ENCODE measurements at regions not wholly inside any gene's neighbourhood (a gene's known extent, or its start where the extent isn't known, plus 50 kb on each side); places are given as distances from the start of the nearest gene placed in this dataset.
"Not testable (repeated sequence)": the region's sequence is repeated elsewhere in the genome, so short reads cannot be mapped to it uniquely, and the experiment has no call there.

DNA sequence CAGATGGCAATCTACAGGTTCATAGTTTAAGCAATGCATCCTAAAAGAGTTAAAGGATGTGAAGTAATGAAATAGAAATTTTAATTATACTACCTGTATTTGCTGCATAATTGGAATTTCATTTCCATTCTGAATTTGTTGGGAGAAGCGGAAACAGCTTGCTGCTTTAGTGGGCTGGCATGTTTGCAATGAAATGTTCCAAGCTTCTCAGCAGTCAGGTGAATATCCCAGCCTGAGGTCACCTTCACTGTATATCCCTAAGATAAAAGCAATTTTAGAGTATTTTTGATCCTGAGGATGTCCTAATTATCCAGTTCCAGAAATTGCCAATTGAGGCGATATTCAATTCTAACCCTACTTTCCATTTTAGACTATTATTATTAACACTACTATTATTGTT is 136.1 kb upstream of the ARSJ start:
- no peaks in the 10 kb centered on the region for H3K27me3 ChIP-seq (replicated peaks; ENCODE audit: control insufficient read depth, insufficient read depth, low read length, poor library complexity, severe bottlenecking)
- H3K9me3 ChIP-seq (ENCODE audit: control insufficient read depth, low read length): no peaks in the 10 kb centered on the region
- H3K4me1 ChIP-seq (ENCODE audit: control insufficient read depth, insufficient read depth, low read length, poor library complexity, severe bottlenecking): no peaks in the 10 kb centered on the region
- H3K4me3 ChIP-seq (ENCODE audit: insufficient read depth, low read depth, low read length, poor library complexity, severe bottlenecking): no peak overlapping the region
- no peak for DNase-seq
- H3K27ac ChIP-seq (ENCODE audit: insufficient read depth, low read length, poor library complexity, severe bottlenecking): no peak overlapping the region
- no peaks in the 10 kb centered on the region for H3K36me3 ChIP-seq (ENCODE audit: control insufficient read depth, insufficient read depth, low read length)

DNA sequence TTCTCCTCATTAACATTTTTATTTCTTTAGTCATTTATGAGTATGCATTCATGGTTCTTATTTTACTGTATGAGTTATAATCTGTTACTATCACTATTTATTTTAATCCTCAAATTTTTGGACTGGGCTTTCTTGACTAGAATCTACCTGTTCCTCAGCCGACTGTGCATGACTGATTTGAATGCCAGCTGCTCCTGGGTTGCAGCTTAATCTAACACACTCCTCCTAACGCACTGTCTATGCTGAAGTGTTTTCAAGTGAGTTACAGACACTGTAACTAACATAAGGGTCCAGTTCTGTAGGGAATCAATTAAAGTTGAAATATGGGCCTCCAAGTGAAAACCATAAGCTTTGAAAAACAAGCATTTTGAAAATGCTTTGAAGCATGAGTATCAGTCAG is 137.4 kb upstream of the ARSJ start:
- DNase-seq: no peak
- no peaks in the 10 kb centered on the region for H3K9me3 ChIP-seq (ENCODE audit: control insufficient read depth, low read length)
- H3K27me3 ChIP-seq (replicated peaks; ENCODE audit: control insufficient read depth, insufficient read depth, low read length, poor library complexity, severe bottlenecking): no peaks in the 10 kb centered on the region
- H3K4me3 ChIP-seq (ENCODE audit: insufficient read depth, low read depth, low read length, poor library complexity, severe bottlenecking): no peak overlapping the region
- H3K27ac ChIP-seq (ENCODE audit: insufficient read depth, low read length, poor library complexity, severe bottlenecking): no peak overlapping the region
- H3K36me3 ChIP-seq (ENCODE audit: control insufficient read depth, insufficient read depth, low read length): no peaks in the 10 kb centered on the region
- H3K4me1 ChIP-seq (ENCODE audit: control insufficient read depth, insufficient read depth, low read length, poor library complexity, severe bottlenecking): no peaks in the 10 kb centered on the region

DNA sequence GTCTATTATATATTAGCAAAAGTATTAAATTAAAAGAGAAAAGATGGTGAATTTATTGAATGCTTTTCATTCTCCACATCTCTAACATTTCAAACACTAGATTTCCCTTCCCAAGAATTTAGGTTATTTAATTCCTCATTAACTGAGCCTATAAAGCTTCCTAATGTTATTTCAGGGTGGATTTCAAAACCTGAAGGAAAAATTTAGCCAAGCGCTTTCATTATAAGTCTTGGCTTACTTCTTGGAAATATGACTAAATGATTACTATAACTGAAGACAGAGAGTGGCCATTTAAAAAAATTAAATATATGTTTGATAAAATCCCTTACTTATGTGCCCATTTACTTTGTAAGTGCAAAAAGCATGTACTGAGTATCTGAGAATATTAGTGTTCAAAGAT is 141.8 kb upstream of the ARSJ start:
- Histone ChIP-seq H3K36me3 (ENCODE audit: control insufficient read depth, insufficient read depth, low read length) (no peaks in the 10 kb centered on the region), H3K9me3 (ENCODE audit: control insufficient read depth, low read length) (no peaks in the 10 kb centered on the region), H3K4me1 (ENCODE audit: control insufficient read depth, insufficient read depth, low read length, poor library complexity, severe bottlenecking) (no peaks in the 10 kb centered on the region), H3K27me3 (replicated peaks; ENCODE audit: control insufficient read depth, insufficient read depth, low read length, poor library complexity, severe bottlenecking) (no peaks in the 10 kb centered on the region), H3K27ac (ENCODE audit: insufficient read depth, low read length, poor library complexity, severe bottlenecking) (no peak overlapping the region), H3K4me3 (ENCODE audit: insufficient read depth, low read depth, low read length, poor library complexity, severe bottlenecking) (no peak overlapping the region)
- DNase-seq: no peak

GRCh38 chr4:114132199-114132598 is 152.8 kb upstream of the ARSJ start:
- no peak for DNase-seq
- no peaks in the 10 kb centered on the region for H3K4me1 ChIP-seq (ENCODE audit: control insufficient read depth, insufficient read depth, low read length, poor library complexity, severe bottlenecking)
- H3K9me3 ChIP-seq (ENCODE audit: control insufficient read depth, low read length): no peaks in the 10 kb centered on the region
- H3K4me3 ChIP-seq (ENCODE audit: insufficient read depth, low read depth, low read length, poor library complexity, severe bottlenecking): no peak overlapping the region
- no peak overlapping the region for H3K27ac ChIP-seq (ENCODE audit: insufficient read depth, low read length, poor library complexity, severe bottlenecking)
- H3K36me3 ChIP-seq (ENCODE audit: control insufficient read depth, insufficient read depth, low read length): no peaks in the 10 kb centered on the region
- no peaks in the 10 kb centered on the region for H3K27me3 ChIP-seq (replicated peaks; ENCODE audit: control insufficient read depth, insufficient read depth, low read length, poor library complexity, severe bottlenecking)

- no peaks in the 10 kb centered on the region for H3K4me1 ChIP-seq (ENCODE audit: control insufficient read depth, insufficient read depth, low read length, poor library complexity, severe bottlenecking)
- H3K4me3 ChIP-seq (ENCODE audit: insufficient read depth, low read depth, low read length, poor library complexity, severe bottlenecking): no peak overlapping the region
- DNase-seq: no peak
- H3K36me3 ChIP-seq (ENCODE audit: control insufficient read depth, insufficient read depth, low read length): no peaks in the 10 kb centered on the region
- no peaks in the 10 kb centered on the region for H3K9me3 ChIP-seq (ENCODE audit: control insufficient read depth, low read length)
- no peak overlapping the region for H3K27ac ChIP-seq (ENCODE audit: insufficient read depth, low read length, poor library complexity, severe bottlenecking)
- no peaks in the 10 kb centered on the region for H3K27me3 ChIP-seq (replicated peaks; ENCODE audit: control insufficient read depth, insufficient read depth, low read length, poor library complexity, severe bottlenecking)
Observed at GRCh38 chr4:114132830-114133229, 153.4 kb upstream of the ARSJ start.

GRCh38 chr4:114136069-114136468 is 156.6 kb upstream of the ARSJ start:
- Histone ChIP-seq H3K9me3 (ENCODE audit: control insufficient read depth, low read length) (no peaks in the 10 kb centered on the region), H3K27ac (ENCODE audit: insufficient read depth, low read length, poor library complexity, severe bottlenecking) (no peak overlapping the region), H3K4me1 (ENCODE audit: control insufficient read depth, insufficient read depth, low read length, poor library complexity, severe bottlenecking) (no peaks in the 10 kb centered on the region), H3K36me3 (ENCODE audit: control insufficient read depth, insufficient read depth, low read length) (no peaks in the 10 kb centered on the region), H3K27me3 (replicated peaks; ENCODE audit: control insufficient read depth, insufficient read depth, low read length, poor library complexity, severe bottlenecking) (no peaks in the 10 kb centered on the region), H3K4me3 (ENCODE audit: insufficient read depth, low read depth, low read length, poor library complexity, severe bottlenecking) (no peak overlapping the region)
- no peak for DNase-seq

GRCh38 chr4:114137984-114138383 is 158.5 kb upstream of the ARSJ start:
- no peaks in the 10 kb centered on the region for H3K36me3 ChIP-seq (ENCODE audit: control insufficient read depth, insufficient read depth, low read length)
- no peak overlapping the region for H3K4me3 ChIP-seq (ENCODE audit: insufficient read depth, low read depth, low read length, poor library complexity, severe bottlenecking)
- H3K27me3 ChIP-seq (replicated peaks; ENCODE audit: control insufficient read depth, insufficient read depth, low read length, poor library complexity, severe bottlenecking): no peaks in the 10 kb centered on the region
- no peaks in the 10 kb centered on the region for H3K9me3 ChIP-seq (ENCODE audit: control insufficient read depth, low read length)
- no peak for DNase-seq
- H3K27ac ChIP-seq (ENCODE audit: insufficient read depth, low read length, poor library complexity, severe bottlenecking): no peak overlapping the region
- H3K4me1 ChIP-seq (ENCODE audit: control insufficient read depth, insufficient read depth, low read length, poor library complexity, severe bottlenecking): no peaks in the 10 kb centered on the region

- no peaks in the 10 kb centered on the region for H3K36me3 ChIP-seq (ENCODE audit: control insufficient read depth, insufficient read depth, low read length)
- no peaks in the 10 kb centered on the region for H3K9me3 ChIP-seq (ENCODE audit: control insufficient read depth, low read length)
- H3K4me3 ChIP-seq (ENCODE audit: insufficient read depth, low read depth, low read length, poor library complexity, severe bottlenecking): no peak overlapping the region
- H3K27ac ChIP-seq (ENCODE audit: insufficient read depth, low read length, poor library complexity, severe bottlenecking): no peak overlapping the region
- H3K4me1 ChIP-seq (ENCODE audit: control insufficient read depth, insufficient read depth, low read length, poor library complexity, severe bottlenecking): no peaks in the 10 kb centered on the region
- DNase-seq: no peak
- no peaks in the 10 kb centered on the region for H3K27me3 ChIP-seq (replicated peaks; ENCODE audit: control insufficient read depth, insufficient read depth, low read length, poor library complexity, severe bottlenecking)
Observed at GRCh38 chr4:114146947-114147618, 167.6 kb upstream of the ARSJ start.

DNA sequence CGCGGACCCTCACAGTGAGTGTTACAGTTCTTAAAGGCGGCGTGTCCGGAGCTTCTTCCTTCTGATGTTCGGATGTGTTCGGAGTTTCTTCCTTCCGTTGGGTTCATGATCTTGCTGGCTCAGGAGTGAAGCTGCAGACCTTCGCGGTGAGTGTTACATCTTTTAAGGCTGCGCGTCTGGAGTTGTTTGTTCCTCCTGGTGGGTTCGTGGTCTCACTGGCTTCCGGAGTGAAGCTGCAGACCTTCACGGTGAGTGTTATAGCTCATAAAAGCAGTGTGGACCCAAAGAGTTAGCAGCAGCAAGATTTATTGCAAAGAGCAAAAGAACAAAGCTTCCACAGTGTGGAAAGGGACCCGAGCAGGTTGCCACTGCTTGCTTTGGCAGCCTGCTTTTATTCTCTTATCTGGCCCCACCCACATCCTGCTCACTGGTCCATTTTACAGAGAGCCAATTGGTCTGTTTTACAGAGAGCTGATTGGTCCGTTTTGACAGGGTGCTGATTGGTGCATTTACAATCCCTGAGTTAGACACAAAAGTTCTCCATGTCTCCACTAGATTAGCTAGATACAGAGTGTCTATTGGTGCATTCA is 168.3 kb upstream of the ARSJ start:
- not testable (repeated sequence) for H3K27ac ChIP-seq (ENCODE audit: insufficient read depth, low read length, poor library complexity, severe bottlenecking); H3K4me1 ChIP-seq (ENCODE audit: control insufficient read depth, insufficient read depth, low read length, poor library complexity, severe bottlenecking); H3K27me3 ChIP-seq (replicated peaks; ENCODE audit: control insufficient read depth, insufficient read depth, low read length, poor library complexity, severe bottlenecking); H3K9me3 ChIP-seq (ENCODE audit: control insufficient read depth, low read length); H3K4me3 ChIP-seq (ENCODE audit: insufficient read depth, low read depth, low read length, poor library complexity, severe bottlenecking); H3K36me3 ChIP-seq (ENCODE audit: control insufficient read depth, insufficient read depth, low read length); DNase-seq

- H3K4me3 ChIP-seq (ENCODE audit: insufficient read depth, low read depth, low read length, poor library complexity, severe bottlenecking); H3K4me1 ChIP-seq (ENCODE audit: control insufficient read depth, insufficient read depth, low read length, poor library complexity, severe bottlenecking); H3K27ac ChIP-seq (ENCODE audit: insufficient read depth, low read length, poor library complexity, severe bottlenecking); H3K9me3 ChIP-seq (ENCODE audit: control insufficient read depth, low read length); DNase-seq; H3K27me3 ChIP-seq (replicated peaks; ENCODE audit: control insufficient read depth, insufficient read depth, low read length, poor library complexity, severe bottlenecking); H3K36me3 ChIP-seq (ENCODE audit: control insufficient read depth, insufficient read depth, low read length): not testable (repeated sequence)
Observed at GRCh38 chr4:114148372-114149070, 169.1 kb upstream of the ARSJ start.
